WTC11 (cell line): ENCODE measurements at regions not wholly inside any gene's neighbourhood (a gene's known extent, or its start where the extent isn't known, plus 50 kb on each side); places are given as distances from the start of the nearest gene placed in this dataset.

Experiments
- CTCF ChIP-seq: fragments of 200-600 bp; IDR thresholded peaks from 2 replicates; pipeline ENCODE4 v1.8.0; 2022; ENCODE audit warnings: antibody characterized with exemption
- JUN ChIP-seq: sonication (generic); formaldehyde crosslinking; IDR thresholded peaks from 2 replicates; pipeline ENCODE4 v1.8.0; 2023; ENCODE audit warnings: mild to moderate bottlenecking, missing genetic modification reagents
- SP1 ChIP-seq: sonication (generic); formaldehyde crosslinking; conservative IDR thresholded peaks from 2 replicates; pipeline ENCODE4 v1.8.1; 2022; ENCODE audit warnings: missing genetic modification reagents
- ZNF317 ChIP-seq: sonication (generic); formaldehyde crosslinking; IDR thresholded peaks from 2 replicates; pipeline ENCODE4 v1.8.1; 2023; ENCODE audit warnings: low read depth, mild to moderate bottlenecking, moderate library complexity, missing genetic modification reagents, borderline replicate concordance
- ZNF423 ChIP-seq: fragments of 250-450 bp; sonication (Bioruptor Pico); IDR thresholded peaks from 2 replicates; pipeline ENCODE4 v2.1.2; 2022; ENCODE audit warnings: mild to moderate bottlenecking, moderate library complexity

GRCh38 chr1:58409336-58409735 is 137.2 kb downstream of the OMA1 start:
- TF ChIP-seq CTCF = no peak
- no peak for TF ChIP-seq JUN (CRISPR knock-in tag)
- no peak for TF ChIP-seq SP1 (CRISPR knock-in tag)
- no peak for TF ChIP-seq ZNF423 (CRISPR knock-in tag)
- no peak for TF ChIP-seq ZNF317 (CRISPR knock-in tag)
